ENCODE measurements at regions not wholly inside any gene's neighbourhood (a gene's known extent, or its start where the extent isn't known, plus 50 kb on each side); places are given as distances from the start of the nearest gene placed in this dataset.

DNA sequence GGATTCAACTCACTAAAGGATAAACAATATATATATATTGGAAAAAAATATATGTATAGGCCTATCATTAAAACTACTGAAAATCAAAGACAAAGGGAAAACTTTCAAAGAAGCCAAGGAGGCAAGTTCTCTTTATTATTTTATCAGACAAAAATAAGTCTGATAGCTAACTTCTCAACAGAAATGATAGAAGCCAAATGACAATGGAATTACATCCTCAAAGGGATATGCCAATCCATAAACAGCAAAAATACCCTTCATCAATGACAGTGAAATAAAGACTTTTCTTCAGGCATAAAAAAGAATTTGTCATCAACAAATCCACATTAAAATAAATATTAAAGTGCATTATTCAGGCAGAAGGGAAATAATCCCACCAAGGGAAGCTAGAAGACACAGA lies 393.4 kb downstream of the ZFHX3 start:
- no peak for DNase-seq

DNA sequence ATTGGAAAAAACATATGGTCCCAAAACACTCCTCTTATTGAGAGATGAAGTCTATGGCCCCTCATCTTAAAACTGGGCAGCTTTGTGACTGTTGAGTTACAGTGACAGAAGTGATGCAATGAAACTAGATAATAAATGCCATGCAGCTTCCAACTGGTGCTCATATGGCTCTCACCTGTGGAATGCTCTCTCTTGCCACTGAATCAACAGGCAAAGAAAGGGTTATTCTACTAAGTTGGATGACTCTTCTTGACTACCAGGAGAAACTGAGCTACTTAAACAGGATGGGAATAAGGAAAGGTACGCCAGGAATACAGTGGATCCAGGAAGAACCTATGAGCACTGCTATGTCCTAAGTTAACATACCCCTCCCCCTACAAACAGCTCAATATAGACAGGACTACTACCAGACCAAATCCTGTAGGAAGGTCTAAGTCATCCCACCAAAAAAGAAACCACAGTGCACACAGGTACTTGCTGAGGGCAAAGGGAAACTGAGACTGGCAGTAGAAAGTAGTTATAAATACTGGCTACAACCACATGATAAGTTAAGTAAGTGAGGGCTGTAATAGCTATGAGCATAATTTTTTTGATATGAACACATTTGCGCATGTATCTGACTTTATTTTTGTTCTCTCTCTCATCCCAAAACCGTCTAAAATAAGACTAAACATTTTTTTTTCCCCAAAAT lies 398.5 kb downstream of the ZFHX3 start:
- DNase-seq = no peak

DNA sequence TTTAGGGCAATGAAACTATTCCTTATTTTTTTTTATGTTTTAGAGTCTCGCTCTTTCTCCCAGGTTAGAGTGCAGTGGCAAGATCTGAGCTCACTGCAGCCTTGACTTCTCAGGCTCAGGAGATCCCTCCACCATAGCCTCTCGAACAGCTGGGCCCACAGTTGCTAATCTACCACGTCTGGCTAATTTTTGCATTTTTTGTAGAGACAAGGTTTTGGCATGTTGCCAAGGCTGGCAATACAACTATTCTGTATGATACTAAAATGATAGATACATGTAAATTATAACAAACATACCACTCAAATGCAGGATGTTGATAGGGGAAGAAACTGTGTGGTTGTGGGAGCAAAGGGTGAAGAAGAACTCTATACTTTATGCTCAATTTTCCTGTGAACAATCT lies 401.3 kb downstream of the ZFHX3 start:
- DNase-seq = no peak

DNA sequence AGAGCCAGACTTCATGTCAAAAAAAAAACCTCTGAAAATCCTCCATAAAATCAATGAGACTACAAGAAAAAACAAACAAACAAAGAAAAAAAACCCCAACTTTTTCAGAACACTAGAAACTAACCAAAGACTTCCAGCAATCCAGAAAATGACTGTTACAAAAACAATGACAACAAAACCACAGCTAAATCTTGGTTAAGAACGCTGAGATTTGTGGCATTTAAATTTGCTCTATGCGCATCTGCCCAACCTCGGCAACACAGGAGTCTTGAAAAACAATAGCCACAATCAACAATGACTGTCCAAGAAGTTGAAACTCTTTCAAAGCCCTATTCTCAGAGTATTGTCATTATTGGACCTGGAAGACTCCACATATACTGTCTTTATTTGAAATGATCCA lies 402.4 kb downstream of the ZFHX3 start:
- no peak for DNase-seq

DNA sequence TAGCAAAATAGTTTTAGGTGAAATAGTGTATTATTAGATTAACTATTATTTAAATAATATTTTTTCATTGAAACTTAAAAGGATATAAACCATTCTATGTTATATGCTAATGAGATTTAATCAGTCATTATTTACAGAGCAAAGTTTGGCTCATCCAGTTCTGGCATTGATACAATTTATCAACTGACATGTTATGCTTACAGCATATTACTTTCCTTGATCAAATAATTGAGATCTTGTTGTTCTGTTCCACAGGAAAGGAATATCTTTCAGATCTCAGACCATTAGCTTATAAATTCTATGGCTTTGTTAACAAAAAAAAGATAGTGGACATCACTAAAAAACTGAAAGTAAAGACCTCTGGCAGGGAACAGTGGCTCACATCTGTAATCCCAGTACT lies 403.0 kb downstream of the ZFHX3 start:
- DNase-seq = no peak

DNA sequence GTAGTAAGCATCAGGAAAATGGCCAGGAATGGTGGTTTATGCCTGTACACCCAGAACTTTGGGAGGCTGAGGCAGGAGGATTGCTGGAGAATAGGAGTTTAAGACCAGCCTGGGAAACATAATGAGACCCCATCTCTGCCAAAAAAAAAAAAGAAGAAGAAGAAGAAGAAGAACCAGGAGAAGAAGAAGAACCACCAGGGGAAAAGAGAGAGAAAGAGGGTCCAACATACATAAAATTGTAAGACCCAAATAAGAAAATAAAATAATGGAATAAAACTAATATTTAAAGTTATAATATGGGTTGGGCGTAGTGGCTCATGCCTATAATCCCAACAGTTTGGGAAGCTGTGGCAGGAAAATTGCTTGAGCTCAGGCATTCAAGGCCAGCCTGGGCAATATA lies 408.4 kb downstream of the ZFHX3 start:
- no peak for DNase-seq

DNA sequence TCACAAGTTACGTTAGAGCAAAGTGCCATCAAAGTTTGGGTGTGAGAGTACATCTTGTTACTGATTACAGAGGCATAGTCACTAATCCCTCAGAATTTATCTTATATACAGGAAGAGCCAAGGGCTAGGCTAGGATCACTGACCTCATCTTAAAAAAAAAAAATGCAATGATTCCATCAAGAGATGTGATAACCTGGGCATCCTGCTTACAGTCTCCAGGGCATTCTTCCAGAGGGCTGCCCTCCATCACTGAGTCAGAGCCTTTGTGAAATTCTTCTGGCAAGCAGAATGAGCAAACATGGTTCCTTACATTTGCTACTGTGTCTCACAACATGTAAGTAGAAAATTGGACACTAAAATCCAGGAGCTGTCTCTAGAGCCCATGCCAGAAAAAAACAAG lies 410.6 kb downstream of the ZFHX3 start:
- no peak for DNase-seq

DNA sequence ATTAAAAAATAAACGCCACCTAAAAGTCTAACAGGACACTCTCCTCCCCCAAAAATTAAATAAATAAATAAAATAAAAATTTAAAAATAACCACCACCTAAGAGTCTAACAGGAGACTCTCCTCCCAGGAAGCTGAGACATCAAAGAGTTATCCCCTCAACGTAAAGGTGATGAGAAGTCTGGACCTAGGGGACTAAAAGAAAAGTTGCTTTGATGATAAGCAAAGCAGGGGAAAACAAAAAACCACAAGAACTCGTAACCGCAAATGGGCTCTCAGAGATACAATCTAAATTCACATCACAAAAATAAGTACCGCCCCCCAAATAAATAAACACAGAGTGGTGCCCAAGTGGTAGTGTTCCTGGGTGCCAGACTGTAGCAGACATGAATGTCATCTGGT lies 412.2 kb downstream of the ZFHX3 start:
- DNase-seq = no peak

DNA sequence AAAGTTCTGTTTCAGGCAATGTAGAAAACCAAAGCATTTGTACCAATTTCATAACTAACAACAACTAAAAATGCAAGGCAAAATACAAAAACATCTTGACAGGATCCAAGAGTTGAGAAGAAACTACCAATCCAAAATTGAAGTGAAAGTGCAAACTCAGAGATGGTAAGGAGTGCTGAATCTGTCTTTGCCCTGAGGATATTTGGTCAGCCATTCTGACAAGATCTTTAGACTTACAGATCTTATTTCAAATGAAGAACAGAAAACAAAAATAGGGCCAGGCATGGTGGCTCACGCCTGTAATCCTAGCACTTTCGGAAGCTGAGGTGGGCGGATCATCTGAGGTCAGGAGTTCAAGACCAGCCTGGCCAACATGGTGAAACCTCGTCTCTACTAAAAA lies 412.8 kb downstream of the ZFHX3 start:
- DNase-seq = peak; percentile 62

DNA sequence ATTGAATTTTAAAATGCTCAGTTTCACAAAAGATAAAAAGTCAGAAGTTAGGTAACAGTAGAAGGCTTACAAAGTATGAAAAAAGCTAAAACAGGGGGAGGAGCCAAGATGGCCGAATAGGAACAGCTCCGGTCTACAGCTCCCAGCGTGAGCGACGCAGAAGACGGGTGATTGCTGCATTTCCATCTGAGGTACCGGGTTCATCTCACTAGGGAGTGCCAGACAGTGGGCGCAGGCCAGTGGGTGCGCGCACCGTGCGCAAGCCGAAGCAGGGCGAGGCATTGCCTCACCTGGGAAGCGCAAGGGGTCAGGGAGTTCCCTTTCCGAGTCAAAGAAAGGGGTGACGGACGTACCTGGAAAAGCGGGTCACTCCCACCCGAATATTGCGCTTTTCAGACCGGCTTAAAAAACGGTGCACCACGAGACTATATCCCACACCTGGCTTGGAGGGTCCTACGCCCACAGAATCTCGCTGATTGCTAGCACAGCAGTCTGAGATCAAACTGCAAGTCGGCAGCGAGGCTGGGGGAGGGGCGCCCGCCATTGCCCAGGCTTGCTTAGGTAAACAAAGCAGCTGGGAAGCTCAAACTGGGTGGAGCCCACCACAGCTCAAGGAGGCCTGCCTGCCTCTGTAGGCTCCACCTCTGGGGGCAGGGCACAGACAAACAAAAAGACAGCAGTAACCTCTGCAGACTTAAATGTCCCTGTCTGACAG lies 420.6 kb downstream of the ZFHX3 start:
- peak; percentile 14 for DNase-seq

DNA sequence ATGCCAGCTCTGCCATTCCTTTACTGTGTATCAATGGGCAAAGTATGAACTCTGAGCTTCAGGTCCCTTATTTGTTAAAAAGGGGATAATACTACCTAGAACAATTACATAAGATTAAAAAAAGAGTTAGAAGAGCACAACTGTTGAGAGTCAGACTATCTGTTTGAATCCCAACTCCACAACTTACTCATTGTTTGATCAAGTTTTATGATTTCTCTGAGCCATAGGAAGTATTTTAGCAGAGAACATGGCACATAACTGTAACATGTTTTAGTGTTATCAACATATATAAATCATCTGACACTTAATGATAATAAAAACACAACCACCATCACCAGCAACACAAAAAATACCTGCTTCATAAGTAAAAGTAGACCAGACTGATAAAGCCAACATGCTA lies 421.3 kb downstream of the ZFHX3 start:
- no peak for DNase-seq

DNA sequence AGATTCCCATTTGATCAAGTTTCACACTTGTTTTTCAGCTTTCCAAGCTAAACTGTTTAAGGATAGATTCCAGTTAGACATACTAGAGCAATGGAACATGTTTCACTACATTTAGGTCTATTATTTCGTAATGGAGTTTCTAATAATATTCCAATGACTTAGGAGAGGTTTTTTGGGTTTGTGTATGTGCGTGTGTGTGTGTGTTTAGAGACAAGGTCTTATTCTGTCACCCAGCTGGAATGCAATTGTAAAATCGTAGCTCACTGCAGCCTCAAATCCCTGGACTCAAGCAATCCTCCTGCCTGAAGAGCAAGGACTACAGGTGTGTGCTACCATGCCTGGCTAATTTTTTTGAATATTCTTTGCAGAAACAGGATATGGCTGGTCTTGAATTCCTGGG lies 426.3 kb downstream of the ZFHX3 start:
- DNase-seq = no peak

DNA sequence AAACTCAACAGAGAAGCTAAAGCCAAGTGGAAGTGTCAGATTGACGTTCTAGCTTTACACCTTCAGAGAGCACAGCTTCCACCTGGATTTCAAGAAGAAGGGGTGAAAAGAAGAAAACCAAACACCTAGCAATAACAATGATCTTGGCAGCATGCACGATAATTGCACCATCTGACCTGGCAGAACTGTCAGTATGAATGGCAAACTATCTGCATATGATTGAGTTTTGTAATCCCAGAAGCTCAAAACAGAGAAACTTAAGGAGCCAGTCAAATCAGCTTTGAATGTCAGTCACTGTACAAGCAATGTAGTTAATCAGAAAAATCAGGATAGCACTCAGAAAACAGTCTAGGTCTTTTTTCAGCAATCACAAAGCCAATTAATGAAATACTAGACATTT lies 427.1 kb downstream of the ZFHX3 start:
- no peak for DNase-seq

DNA sequence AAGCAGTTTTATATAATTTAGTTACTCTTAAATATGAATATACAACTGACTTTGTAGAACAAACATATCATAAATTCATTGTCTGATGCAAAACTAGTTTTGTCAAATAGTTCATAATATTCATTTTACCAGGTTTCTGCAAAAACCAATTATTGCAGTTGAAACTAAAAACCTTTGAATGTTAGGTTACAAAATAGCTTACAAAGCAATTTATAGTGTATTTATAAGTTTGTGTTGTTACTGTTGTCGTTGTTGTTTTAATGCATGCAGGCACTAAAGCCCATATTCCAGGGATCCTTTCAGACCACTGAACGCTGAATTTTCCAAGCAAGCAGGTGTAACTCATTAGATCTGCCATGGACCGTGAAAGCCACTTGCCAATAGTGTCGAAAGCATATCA lies 427.6 kb downstream of the ZFHX3 start:
- no peak for DNase-seq

DNA sequence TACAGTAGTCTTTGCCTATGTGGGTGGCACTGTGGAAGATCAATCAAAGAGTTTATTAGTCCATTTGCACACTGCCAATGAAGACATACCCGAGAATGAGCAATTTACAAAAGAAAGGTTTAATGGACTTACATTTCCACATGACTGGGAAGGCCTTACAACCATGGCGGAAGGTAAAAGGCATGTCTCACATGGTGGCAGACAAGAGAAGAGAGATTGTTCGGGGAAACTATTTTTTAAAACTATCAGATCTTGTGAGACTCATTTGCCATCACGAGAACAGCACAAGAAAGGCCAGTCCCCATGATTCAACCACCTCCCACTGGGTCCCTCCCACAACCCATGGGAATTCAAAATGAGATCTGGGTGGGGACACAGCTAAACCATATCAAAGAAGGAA lies 432.1 kb downstream of the ZFHX3 start:
- DNase-seq = no peak

DNA sequence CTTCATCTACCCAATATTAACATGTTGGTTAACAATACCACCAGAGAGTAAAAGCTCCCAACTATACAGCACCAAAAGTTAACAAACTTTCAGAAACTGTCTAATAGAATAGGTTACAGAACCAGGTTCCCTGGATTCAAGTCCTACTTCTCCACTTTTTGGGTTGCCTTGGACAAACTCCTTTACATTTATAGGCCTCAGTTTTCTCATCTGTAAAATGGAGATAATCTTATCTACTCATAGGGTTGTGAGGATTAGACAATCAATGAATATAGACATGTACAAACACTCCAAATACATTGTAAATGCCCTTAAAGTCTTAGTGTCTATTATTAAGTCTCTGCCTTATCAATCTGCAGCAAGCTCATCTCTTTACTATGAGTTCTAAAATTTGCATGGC lies 435.2 kb downstream of the ZFHX3 start:
- DNase-seq = no peak

DNA sequence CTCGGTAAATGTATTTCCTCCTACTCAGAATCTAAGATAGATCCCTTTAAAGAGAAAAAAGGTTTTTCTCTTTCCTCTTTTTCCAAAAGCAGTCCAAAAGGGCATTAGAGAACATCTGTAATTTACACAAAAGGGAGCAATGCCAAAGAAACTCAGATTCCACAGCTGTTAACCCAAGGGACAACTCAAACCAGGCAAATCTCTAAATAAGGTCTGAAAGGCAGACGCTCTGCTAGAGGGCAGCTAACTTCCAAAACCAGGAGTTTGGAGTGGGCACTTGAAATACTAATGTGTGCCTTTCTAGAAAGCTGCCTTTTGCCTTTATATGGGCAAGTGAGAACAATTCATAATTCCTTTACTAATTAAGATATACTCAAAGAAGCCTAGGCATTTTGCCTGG lies 435.7 kb downstream of the ZFHX3 start:
- DNase-seq = no peak

DNA sequence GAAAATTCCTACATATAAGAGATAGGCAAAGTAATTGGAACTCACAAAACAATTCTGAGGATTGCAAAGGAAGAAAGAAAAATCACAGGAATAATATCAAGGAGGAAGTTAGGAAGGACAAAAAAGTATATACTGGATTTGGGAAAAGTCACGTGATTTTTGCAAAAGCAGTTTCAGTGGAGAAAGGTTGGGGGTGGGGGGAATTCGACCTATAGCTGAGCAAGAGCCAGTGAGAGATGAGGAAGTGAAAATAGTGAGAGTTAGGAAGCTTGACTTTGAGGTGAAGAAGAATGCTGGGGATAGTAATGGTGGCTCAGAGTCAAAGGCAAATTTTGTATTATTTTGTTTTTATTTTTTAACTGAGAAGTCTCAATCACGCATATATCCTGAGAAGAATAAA lies 438.0 kb upstream of the PMFBP1 start:
- DNase-seq = peak; percentile 31

DNA sequence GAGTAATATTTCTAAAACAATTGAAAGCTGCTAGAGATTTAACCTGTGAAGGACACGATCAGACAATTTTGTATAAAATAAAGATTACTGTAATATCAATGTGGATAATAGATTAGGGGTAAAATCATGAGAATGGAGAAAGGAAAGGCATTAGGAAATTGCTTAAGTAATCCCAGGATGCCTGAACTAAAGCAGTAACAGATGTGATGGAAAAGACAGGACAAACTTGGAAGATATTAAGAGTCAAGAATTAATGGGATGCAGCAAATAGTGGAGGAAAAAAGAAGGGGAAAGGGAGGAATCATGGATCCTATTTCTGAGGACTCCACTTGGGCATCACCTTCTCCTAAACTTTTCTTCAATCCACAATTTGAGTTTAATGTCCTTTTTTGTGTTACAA lies 437.1 kb upstream of the PMFBP1 start:
- no peak for DNase-seq

DNA sequence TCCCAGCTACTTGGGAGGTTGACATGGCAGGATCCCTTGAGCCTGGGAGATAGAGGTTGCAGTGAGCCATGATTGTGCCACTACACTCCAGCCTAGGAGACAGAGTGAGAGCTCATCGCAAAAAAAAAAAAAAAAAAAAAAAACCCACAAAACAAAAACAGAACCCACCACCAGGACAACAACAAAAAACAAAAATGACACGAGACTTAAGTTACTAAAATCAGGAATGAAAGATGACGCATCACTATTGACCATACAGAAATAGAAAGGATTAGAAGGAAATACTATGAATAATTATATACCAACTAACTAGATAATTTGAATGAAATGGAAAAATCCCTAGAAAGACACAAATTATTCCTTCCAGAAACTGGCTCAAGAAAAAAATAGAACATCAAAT lies 432.4 kb upstream of the PMFBP1 start:
- no peak for DNase-seq

DNA sequence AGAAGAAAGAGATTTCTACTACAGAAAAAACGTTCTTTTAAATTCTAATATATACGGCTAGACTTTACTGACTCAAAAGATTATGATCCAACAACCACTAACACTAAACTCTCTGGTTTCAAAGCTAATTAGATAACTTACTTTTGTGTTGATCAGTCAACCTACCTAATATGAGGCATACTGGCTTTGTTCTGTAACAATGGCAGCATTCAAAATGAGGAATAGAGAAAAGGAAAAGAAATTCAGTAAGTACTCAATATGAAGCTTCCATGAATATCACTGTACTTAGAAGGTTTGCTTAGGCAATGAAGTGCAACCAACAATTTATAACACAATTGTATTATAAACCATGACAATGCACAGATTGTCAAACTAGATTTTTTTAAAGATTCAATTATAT lies 430.5 kb upstream of the PMFBP1 start:
- no peak for DNase-seq

DNA sequence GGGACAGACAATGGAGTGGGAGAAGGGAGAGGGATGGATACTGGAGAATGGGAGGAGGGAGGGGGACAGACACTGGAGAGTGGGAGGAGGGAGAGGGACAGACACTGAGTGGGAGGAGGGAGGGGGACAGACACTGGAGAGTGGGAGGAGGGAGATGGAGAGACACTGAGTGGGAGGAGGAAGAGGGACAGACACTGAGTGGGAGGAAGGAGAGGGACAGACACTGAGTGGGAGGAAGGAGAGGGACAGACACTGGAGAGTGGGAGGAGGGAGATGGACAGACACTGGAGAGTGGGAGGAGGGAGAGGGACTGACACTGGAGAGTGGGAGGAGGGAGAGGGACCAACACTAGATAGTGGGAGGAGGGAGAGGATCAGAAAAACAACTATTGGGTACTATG lies 426.7 kb upstream of the PMFBP1 start:
- no peak for DNase-seq

DNA sequence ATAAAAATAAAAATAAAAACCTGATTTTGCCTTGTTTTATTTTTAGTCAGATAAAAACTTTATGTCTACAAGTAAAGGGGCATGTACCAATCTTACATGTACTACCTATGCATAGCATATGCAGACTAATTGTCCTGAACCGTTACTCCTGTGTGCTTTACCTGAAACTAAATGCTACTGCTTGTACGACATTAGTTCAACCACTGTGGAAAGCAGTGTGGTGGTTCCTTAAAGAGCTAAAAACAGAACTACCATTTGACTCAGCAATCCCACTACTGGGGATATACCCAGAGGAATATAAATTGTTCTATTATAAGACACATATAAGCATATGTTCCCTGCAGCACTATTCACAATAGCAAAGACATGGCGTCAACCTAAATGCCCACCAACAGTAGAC lies 426.0 kb upstream of the PMFBP1 start:
- no peak for DNase-seq

DNA sequence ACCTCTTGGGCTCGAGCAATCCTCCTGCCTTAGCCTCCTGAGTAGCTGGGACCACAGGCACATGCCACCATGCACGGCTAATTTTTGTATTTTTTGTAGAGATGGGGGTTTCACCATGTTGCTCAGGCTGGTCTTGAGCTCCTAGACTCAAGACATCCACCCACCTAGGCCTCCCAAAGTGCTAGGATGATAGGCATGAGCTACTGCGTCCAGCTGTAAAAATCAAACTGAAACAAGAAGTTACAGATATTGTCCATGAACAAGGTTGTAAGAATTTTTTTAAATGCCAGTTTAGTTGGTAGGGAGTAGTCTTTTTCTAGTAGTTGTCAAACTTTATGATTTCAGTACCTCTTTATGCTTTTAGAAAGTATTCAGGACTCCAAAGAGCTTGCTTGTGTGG lies 424.4 kb upstream of the PMFBP1 start:
- no peak for DNase-seq

Measured in RPMI8226 (cell line).